ENCODE measurements at regions not wholly inside any gene's neighbourhood (a gene's known extent, or its start where the extent isn't known, plus 50 kb on each side); places are given as distances from the start of the nearest gene placed in this dataset.
A peak's percentile ranks its signal among the peaks of the same experiment; 100 is the strongest.

- Histone ChIP-seq H3K9me2 (ENCODE audit: insufficient read depth, low read length) (no peaks in the 10 kb centered on the region), H3K9me3 (ENCODE audit: low read length) (no peaks in the 10 kb centered on the region), H4K20me1 (ENCODE audit: insufficient read depth, low read length) (no peaks in the 10 kb centered on the region), H2AFZ (ENCODE audit: low read length) (no peak overlapping the region), H3K4me2 (ENCODE audit: low read length) (no peak overlapping the region), H3K4me1 (ENCODE audit: insufficient read depth, low read length, poor library complexity, severe bottlenecking) (peaks cover 17% of the 10 kb centered on the region), H3K27ac (ENCODE audit: low read depth, low read length, poor library complexity, severe bottlenecking) (no peak overlapping the region), H3K36me3 (ENCODE audit: insufficient read depth, low read length) (no peaks in the 10 kb centered on the region), H3K4me3 (ENCODE audit: low read depth, low read length, poor library complexity, severe bottlenecking) (no peak overlapping the region), H3K79me2 (ENCODE audit: insufficient read depth, low read depth, low read length) (no peaks in the 10 kb centered on the region)
- DNase-seq (ENCODE audit: low spot score) = no peak
- ChIA-PET POLR2A (interaction anchor here (0.9 kb wide), 1 partner anchor 12 kb away, joined by 3 read pairs; no protein-coding TSS in a partner anchor), CTCF (ENCODE audit: unreplicated experiment) (interaction anchor here (0.6 kb wide), 1 partner anchor 204 kb away, joined by 3 read pairs; no protein-coding TSS in a partner anchor)
- TF ChIP-seq CTCF (conservative IDR thresholded peaks at IDR 0.05; ENCODE audit: low read length) (no peak), EZH2phosphoT487 (IDR thresholded peaks at IDR 0.05; ENCODE audit: borderline replicate concordance, low read depth, low read length) (no peak)
- intact Hi-C loops (cut with micrococcal nuclease; ENCODE audit: unreplicated experiment) = no loop called here
- no TSS peak for BruUV-seq (replicated peaks)
Measured at GRCh38 chr11:131195661-131196517, 174.5 kb upstream of the NTM start.

GRCh38 chr11:131198161-131199014, 172.0 kb upstream of the NTM start:
- H3K9me3 ChIP-seq (ENCODE audit: low read length) = no peaks in the 10 kb centered on the region
- no peak overlapping the region for H3K27ac ChIP-seq (ENCODE audit: low read depth, low read length, poor library complexity, severe bottlenecking)
- no peak overlapping the region for H2AFZ ChIP-seq (ENCODE audit: low read length)
- no peaks in the 10 kb centered on the region for H4K20me1 ChIP-seq (ENCODE audit: insufficient read depth, low read length)
- H3K9me2 ChIP-seq (ENCODE audit: insufficient read depth, low read length) = no peaks in the 10 kb centered on the region
- H3K4me2 ChIP-seq (ENCODE audit: low read length) = no peak overlapping the region
- peaks cover 17% of the 10 kb centered on the region for H3K4me1 ChIP-seq (ENCODE audit: insufficient read depth, low read length, poor library complexity, severe bottlenecking)
- no TSS peak for BruUV-seq (replicated peaks)
- TF ChIP-seq CTCF (conservative IDR thresholded peaks at IDR 0.05; ENCODE audit: low read length) (no peak), EZH2phosphoT487 (IDR thresholded peaks at IDR 0.05; ENCODE audit: borderline replicate concordance, low read depth, low read length) (no peak)
- H3K4me3 ChIP-seq (ENCODE audit: low read depth, low read length, poor library complexity, severe bottlenecking) = no peak overlapping the region
- CTCF ChIA-PET (ENCODE audit: unreplicated experiment) = no interaction called here
- H3K79me2 ChIP-seq (ENCODE audit: insufficient read depth, low read depth, low read length) = no peaks in the 10 kb centered on the region
- POLR2A ChIA-PET = no interaction called here
- intact Hi-C loops (cut with micrococcal nuclease; ENCODE audit: unreplicated experiment) = no loop called here
- peak; percentile 21 for DNase-seq (ENCODE audit: low spot score)
- no peaks in the 10 kb centered on the region for H3K36me3 ChIP-seq (ENCODE audit: insufficient read depth, low read length)

GRCh38 chr11:131199015-131199280, 171.5 kb upstream of the NTM start:
- BruUV-seq (replicated peaks) = no TSS peak
- TF ChIP-seq CTCF (conservative IDR thresholded peaks at IDR 0.05; ENCODE audit: low read length) = no peak
- TF ChIP-seq EZH2phosphoT487 (IDR thresholded peaks at IDR 0.05; ENCODE audit: borderline replicate concordance, low read depth, low read length) = no peak

More at GRCh38 chr11:131199015-131199280, 171.5 kb upstream of the NTM start:
- DNase-seq (ENCODE audit: low spot score) = no peak
- intact Hi-C loops (cut with micrococcal nuclease; ENCODE audit: unreplicated experiment) = no loop called here
- no peak overlapping the region for H3K27ac ChIP-seq (ENCODE audit: low read depth, low read length, poor library complexity, severe bottlenecking)
- H3K4me2 ChIP-seq (ENCODE audit: low read length) = no peak overlapping the region
- no peaks in the 10 kb centered on the region for H3K9me3 ChIP-seq (ENCODE audit: low read length)
- POLR2A ChIA-PET = no interaction called here
- no peak overlapping the region for H2AFZ ChIP-seq (ENCODE audit: low read length)
- H3K36me3 ChIP-seq (ENCODE audit: insufficient read depth, low read length) = no peaks in the 10 kb centered on the region
- CTCF ChIA-PET (ENCODE audit: unreplicated experiment) = no interaction called here
- peaks cover 17% of the 10 kb centered on the region for H3K4me1 ChIP-seq (ENCODE audit: insufficient read depth, low read length, poor library complexity, severe bottlenecking)
- no peaks in the 10 kb centered on the region for H3K79me2 ChIP-seq (ENCODE audit: insufficient read depth, low read depth, low read length)
- no peaks in the 10 kb centered on the region for H4K20me1 ChIP-seq (ENCODE audit: insufficient read depth, low read length)
- H3K4me3 ChIP-seq (ENCODE audit: low read depth, low read length, poor library complexity, severe bottlenecking) = no peak overlapping the region
- H3K9me2 ChIP-seq (ENCODE audit: insufficient read depth, low read length) = no peaks in the 10 kb centered on the region
